ENCODE measurements at regions not wholly inside any gene's neighbourhood (a gene's known extent, or its start where the extent isn't known, plus 50 kb on each side); places are given as distances from the start of the nearest gene placed in this dataset.

DNA sequence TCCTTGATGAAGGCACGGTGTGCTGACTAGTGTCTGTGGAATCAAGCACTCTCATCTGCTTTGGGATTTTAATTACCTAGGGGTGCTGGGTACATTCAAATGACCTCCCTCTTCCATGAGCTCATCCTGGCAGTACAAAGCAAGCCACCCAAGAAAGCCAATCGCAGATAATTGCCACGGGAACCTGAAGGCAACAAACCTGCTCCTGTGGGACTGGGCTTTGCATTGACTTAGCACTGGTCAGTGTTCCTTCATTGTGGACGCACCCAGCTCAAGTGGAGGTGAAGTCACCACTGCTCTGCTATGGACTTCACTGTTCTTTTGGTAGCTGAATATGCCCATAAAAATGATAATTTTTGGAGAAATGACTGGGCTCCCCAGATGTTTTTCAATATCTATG is 261.6 kb upstream of the FERMT1 start:
- no peak overlapping the region for H3K4me3 ChIP-seq (ENCODE audit: control insufficient read depth, low read depth, low read length)
- no peak for DNase-seq (ENCODE audit: low read depth)
- TF ChIP-seq, protein P1, sequence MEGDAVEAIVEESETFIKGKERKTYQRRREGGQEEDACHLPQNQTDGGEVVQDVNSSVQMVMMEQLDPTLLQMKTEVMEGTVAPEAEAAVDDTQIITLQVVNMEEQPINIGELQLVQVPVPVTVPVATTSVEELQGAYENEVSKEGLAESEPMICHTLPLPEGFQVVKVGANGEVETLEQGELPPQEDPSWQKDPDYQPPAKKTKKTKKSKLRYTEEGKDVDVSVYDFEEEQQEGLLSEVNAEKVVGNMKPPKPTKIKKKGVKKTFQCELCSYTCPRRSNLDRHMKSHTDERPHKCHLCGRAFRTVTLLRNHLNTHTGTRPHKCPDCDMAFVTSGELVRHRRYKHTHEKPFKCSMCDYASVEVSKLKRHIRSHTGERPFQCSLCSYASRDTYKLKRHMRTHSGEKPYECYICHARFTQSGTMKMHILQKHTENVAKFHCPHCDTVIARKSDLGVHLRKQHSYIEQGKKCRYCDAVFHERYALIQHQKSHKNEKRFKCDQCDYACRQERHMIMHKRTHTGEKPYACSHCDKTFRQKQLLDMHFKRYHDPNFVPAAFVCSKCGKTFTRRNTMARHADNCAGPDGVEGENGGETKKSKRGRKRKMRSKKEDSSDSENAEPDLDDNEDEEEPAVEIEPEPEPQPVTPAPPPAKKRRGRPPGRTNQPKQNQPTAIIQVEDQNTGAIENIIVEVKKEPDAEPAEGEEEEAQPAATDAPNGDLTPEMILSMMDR (IDR thresholded peaks at IDR 0.05; ENCODE audit: control insufficient read depth, insufficient read depth, low read depth, low read length, missing control alignments): no peak

- TF ChIP-seq, protein P1 (IDR thresholded peaks at IDR 0.05; ENCODE audit: control insufficient read depth, insufficient read depth, low read depth, low read length, missing control alignments): no peak
- DNase-seq (ENCODE audit: low read depth): no peak
- no peak overlapping the region for H3K4me3 ChIP-seq (ENCODE audit: control insufficient read depth, low read depth, low read length)
These were observed 259.1 kb upstream of the FERMT1 start for GRCh38 chr20:6381887-6382286.

DNA sequence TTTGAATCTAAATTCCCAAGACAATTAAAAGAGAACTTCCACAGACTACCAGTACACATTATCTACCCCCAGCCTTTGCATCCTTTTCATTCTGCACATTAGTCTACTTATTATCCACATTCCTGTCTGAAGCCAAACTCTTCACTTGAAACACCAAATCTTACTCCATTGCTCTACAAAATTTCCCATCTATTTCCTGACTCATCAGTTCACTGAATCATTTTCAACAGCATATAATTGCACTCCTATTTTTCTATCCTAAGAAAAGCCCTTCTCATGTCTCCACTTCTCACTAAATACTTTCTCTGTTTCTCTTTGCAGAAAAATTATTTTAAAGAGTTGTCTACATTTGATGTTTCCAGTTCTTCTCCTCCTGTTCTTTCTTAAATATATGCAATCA is 239.4 kb upstream of the FERMT1 start:
- no peak for DNase-seq (ENCODE audit: low read depth)
- TF ChIP-seq, protein P1 (IDR thresholded peaks at IDR 0.05; ENCODE audit: control insufficient read depth, insufficient read depth, low read depth, low read length, missing control alignments): no peak
- no peak overlapping the region for H3K4me3 ChIP-seq (ENCODE audit: control insufficient read depth, low read depth, low read length)

- DNase-seq (ENCODE audit: low read depth): no peak
- H3K4me3 ChIP-seq (ENCODE audit: control insufficient read depth, low read depth, low read length): no peak overlapping the region
- TF ChIP-seq, protein P1 (IDR thresholded peaks at IDR 0.05; ENCODE audit: control insufficient read depth, insufficient read depth, low read depth, low read length, missing control alignments): no peak
These were observed 237.9 kb upstream of the FERMT1 start for GRCh38 chr20:6360766-6361165.

DNA sequence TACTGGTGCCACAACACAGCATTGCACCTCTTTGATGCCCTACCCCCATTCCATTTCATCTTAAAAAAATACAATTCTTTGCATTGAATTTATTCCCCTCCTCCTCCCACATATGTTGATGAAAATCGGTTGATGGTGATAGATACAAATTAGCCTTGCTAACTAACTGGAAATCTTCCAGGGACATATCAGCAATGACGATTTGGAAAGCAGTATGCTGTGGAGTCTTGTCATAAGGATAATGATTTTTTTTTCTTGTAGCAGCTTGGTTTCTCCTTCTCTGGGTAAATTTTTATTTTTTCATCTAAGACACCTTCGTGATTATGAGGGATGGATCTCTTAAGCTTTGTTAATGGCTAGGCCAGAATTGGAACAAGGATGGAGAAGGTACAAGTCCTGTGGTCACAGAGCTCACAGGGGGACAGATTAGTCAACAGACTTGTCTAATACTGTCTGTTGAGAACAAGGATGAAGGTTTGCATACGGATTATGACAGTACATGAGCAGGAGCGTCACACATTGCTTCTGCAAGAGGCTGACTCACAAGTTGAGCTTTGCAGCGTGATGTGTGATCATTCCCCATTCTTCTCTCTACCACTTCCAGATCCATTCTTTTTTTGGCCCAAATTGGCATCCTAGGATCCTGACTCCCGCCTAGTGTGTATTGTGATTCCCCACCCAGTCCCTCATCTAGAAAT is 233.1 kb upstream of the FERMT1 start:
- TF ChIP-seq, protein P1 (IDR thresholded peaks at IDR 0.05; ENCODE audit: control insufficient read depth, insufficient read depth, low read depth, low read length, missing control alignments): no peak
- no peak for DNase-seq (ENCODE audit: low read depth)
- no peak overlapping the region for H3K4me3 ChIP-seq (ENCODE audit: control insufficient read depth, low read depth, low read length)

DNA sequence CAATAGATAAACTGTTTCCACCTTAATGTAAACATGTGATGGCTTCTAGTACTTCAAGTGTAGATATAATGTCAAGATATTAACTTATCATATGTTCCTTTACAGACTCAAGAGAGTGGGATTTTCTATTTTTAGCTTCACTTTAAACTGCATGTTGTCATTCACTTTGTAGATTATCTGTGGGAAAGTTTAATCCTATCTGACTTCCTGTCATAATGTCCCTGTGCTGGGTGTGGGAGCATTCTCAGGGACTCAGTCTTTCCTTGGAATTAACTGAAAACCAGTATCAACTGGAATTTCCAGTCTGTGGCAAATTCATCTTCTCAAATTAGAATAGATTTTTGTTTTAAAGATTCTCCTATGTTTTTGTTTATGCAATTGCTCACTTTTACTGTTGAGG is 226.1 kb upstream of the FERMT1 start:
- H3K4me3 ChIP-seq (ENCODE audit: control insufficient read depth, low read depth, low read length): no peak overlapping the region
- DNase-seq (ENCODE audit: low read depth): no peak
- TF ChIP-seq, protein P1 (IDR thresholded peaks at IDR 0.05; ENCODE audit: control insufficient read depth, insufficient read depth, low read depth, low read length, missing control alignments): no peak

Measured in AG09309 (cell line).